ENCODE measurements at regions not wholly inside any gene's neighbourhood (a gene's known extent, or its start where the extent isn't known, plus 50 kb on each side); places are given as distances from the start of the nearest gene placed in this dataset.

DNA sequence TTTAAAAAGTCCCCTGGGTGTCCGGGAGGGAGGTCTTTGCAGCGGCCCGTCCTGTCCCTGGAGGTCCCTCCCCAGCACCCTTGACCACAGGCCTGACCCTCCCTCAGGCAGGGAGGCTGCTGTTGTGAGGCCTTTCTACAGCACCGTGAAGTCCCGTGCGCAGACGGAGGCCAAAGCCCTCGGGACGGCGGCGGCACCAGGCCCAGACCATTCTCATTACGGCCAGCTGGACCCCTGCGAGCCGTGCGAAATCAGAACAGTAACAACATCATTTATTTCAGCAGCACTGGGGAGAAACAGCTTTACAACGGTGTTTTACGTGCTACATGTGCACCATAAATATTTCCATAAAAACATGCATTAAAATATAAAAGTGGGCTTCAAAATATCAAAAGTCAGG is 101.4 kb upstream of the ACTRT2 start:
- TF ChIP-seq, protein P1, sequence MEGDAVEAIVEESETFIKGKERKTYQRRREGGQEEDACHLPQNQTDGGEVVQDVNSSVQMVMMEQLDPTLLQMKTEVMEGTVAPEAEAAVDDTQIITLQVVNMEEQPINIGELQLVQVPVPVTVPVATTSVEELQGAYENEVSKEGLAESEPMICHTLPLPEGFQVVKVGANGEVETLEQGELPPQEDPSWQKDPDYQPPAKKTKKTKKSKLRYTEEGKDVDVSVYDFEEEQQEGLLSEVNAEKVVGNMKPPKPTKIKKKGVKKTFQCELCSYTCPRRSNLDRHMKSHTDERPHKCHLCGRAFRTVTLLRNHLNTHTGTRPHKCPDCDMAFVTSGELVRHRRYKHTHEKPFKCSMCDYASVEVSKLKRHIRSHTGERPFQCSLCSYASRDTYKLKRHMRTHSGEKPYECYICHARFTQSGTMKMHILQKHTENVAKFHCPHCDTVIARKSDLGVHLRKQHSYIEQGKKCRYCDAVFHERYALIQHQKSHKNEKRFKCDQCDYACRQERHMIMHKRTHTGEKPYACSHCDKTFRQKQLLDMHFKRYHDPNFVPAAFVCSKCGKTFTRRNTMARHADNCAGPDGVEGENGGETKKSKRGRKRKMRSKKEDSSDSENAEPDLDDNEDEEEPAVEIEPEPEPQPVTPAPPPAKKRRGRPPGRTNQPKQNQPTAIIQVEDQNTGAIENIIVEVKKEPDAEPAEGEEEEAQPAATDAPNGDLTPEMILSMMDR (IDR thresholded peaks at IDR 0.05): no peak
- TF ChIP-seq POLR2A (IDR thresholded peaks at IDR 0.05): no peak
